Midbrain (tissue), 1 donor: ENCODE measurements at regions not wholly inside any gene's neighbourhood (a gene's known extent, or its start where the extent isn't known, plus 50 kb on each side); places are given as distances from the start of the nearest gene placed in this dataset.
"Not testable (repeated sequence)": the region's sequence is repeated elsewhere in the genome, so short reads cannot be mapped to it uniquely, and the experiment has no call there.

ENCODE experiments used
- DNase-seq: peaks from one replicate; lab custom pipeline; 2025; lab: John Stamatoyannopoulos, UW

GRCh38 chr5:154702477-154702876, 52.7 kb upstream of the LARP1 start:
- no peak for DNase-seq

GRCh38 chr5:154701725-154702124, 53.5 kb upstream of the LARP1 start:
- not testable (repeated sequence) for DNase-seq

GRCh38 chr5:154701181-154701580, 54.0 kb upstream of the LARP1 start:
- DNase-seq: no peak

GRCh38 chr5:154700289-154700928, 54.8 kb upstream of the LARP1 start:
- not testable (repeated sequence) for DNase-seq

- no peak for DNase-seq
These were observed 56.4 kb upstream of the LARP1 start for GRCh38 chr5:154698763-154699162.

- no peak for DNase-seq
These were observed 57.8 kb upstream of the LARP1 start for GRCh38 chr5:154697371-154697770.

- no peak for DNase-seq
These were observed 58.3 kb upstream of the LARP1 start for GRCh38 chr5:154696891-154697290.

- DNase-seq: no peak
These were observed 61.0 kb upstream of the LARP1 start for GRCh38 chr5:154694159-154694558.

- no peak for DNase-seq
These were observed 64.7 kb upstream of the LARP1 start for GRCh38 chr5:154690488-154690887.

- DNase-seq: no peak
These were observed 68.7 kb upstream of the LARP1 start for GRCh38 chr5:154686490-154686889.

GRCh38 chr5:154683101-154683880, 71.9 kb upstream of the LARP1 start:
- no peak for DNase-seq

GRCh38 chr5:154679501-154679900, 75.7 kb upstream of the LARP1 start:
- DNase-seq: no peak

GRCh38 chr5:154677921-154678320, 77.3 kb upstream of the LARP1 start:
- DNase-seq: no peak

- DNase-seq: no peak
These were observed 78.7 kb upstream of the LARP1 start for GRCh38 chr5:154676508-154676907.

- no peak for DNase-seq
These were observed 81.1 kb upstream of the LARP1 start for GRCh38 chr5:154674029-154674428.

- no peak for DNase-seq
These were observed 81.7 kb upstream of the LARP1 start for GRCh38 chr5:154673506-154673905.

- not testable (repeated sequence) for DNase-seq
These were observed 85.3 kb upstream of the LARP1 start for GRCh38 chr5:154669913-154670312.

- DNase-seq: no peak
These were observed 85.8 kb upstream of the LARP1 start for GRCh38 chr5:154669402-154669801.

- DNase-seq: no peak
These were observed 90.3 kb upstream of the LARP1 start for GRCh38 chr5:154664869-154665268.

- no peak for DNase-seq
These were observed 91.8 kb upstream of the LARP1 start for GRCh38 chr5:154663424-154663823.

GRCh38 chr5:154654486-154655371, 100.4 kb upstream of the LARP1 start:
- DNase-seq: no peak

- no peak for DNase-seq
These were observed 101.3 kb upstream of the LARP1 start for GRCh38 chr5:154653764-154654485.
